Prostate gland (tissue), 2 donors: ENCODE measurements at regions not wholly inside any gene's neighbourhood (a gene's known extent, or its start where the extent isn't known, plus 50 kb on each side); places are given as distances from the start of the nearest gene placed in this dataset.

ENCODE experiments used
- DNase-seq: peaks from one replicate; pipeline ENCODE4 v3.0.0-alpha.2; 2019; ENCODE audit warnings: low spot score
- H3K27ac ChIP-seq, 2 donors: fragments of 200-600 bp; sonication (generic); 2 replicates each; pipeline ENCODE4 v1.5.1; 2017 to 2019
- H3K27me3 ChIP-seq: fragments of 200-600 bp; sonication (generic); replicated peaks from 2 replicates; pipeline ENCODE4 v1.5.1; 2019; ENCODE audit not compliant: insufficient read depth
- H3K36me3 ChIP-seq, 2 donors: fragments of 200-600 bp; sonication (generic); 1 replicate in 1 of 2; 2 replicates in 1 of 2; pipeline versions ENCODE4 v1.5.1 to v1.8.1; 2017 to 2019
- H3K4me1 ChIP-seq: fragments of 200-600 bp; sonication (generic); replicated peaks from 2 replicates; pipeline ENCODE4 v1.5.1; 2019
- H3K4me3 ChIP-seq, 2 donors: fragments of 200-600 bp; sonication (generic); 2 replicates each; pipeline ENCODE4 v1.5.1; 2017 to 2019
- H3K9me3 ChIP-seq: fragments of 200-600 bp; sonication (generic); 2 replicates; pipeline ENCODE4 v1.5.1; 2017
- CTCF ChIP-seq, 4 experiments: fragments of 200-600 bp in 2 of 4; fragments of 450-650 bp in 2 of 4; sonication (generic) in 2 of 4; IDR thresholded peaks; 1 replicate in 3 of 4; 2 replicates in 1 of 4; pipeline ENCODE4 v1.5.1; 2016 to 2019; ENCODE audit warnings: antibody characterized with exemption in 4 of 4, mild to moderate bottlenecking in 2 of 4, moderate library complexity in 2 of 4
- POLR2A ChIP-seq: fragments of 450-650 bp; IDR thresholded peaks from one replicate; pipeline ENCODE4 v1.6.1; 2016; ENCODE audit warnings: antibody characterized with exemption, mild to moderate bottlenecking
- POLR2AphosphoS5 ChIP-seq: sonication (generic); formaldehyde crosslinking; IDR thresholded peaks from one replicate; pipeline ENCODE4 v1.6.1; 2017; ENCODE audit warnings: antibody characterized with exemption
- WGBS: methylation state at CpG from one replicate; pipeline ENCODE4 v1.1.5; 2018; 5-methylcytosine and 5-hydroxymethylcytosine counted together
- intact Hi-C: fragments of 100-400 bp; cut with DNase I; formaldehyde crosslinking; loops from one replicate; pipeline ENCODE4 v1.14.2; 2022

- Histone ChIP-seq H3K4me3 (no peak overlapping the region), H3K27ac (no peak overlapping the region), H3K27me3 (no peaks in the 10 kb centered on the region), H3K36me3 (no peaks in the 10 kb centered on the region), H3K4me1 (no peaks in the 10 kb centered on the region), H3K9me3 (no peaks in the 10 kb centered on the region)
- WGBS: 83% methylated on average over 11 of the region's 11 CpGs
- no peak for TF ChIP-seq CTCF (IDR thresholded peaks at IDR 0.05)
- no peak for TF ChIP-seq POLR2AphosphoS5
- TF ChIP-seq POLR2A: no peak
- intact Hi-C loops: no loop called here
- DNase-seq: no peak
Observed at GRCh38 chr2:4515871-4516761, 812.7 kb downstream of the DCDC2C start.

- no peaks in the 10 kb centered on the region for H3K4me1 ChIP-seq
- intact Hi-C loops: no loop called here
- TF ChIP-seq POLR2A (no peak), CTCF (IDR thresholded peaks at IDR 0.05) (no peak), POLR2AphosphoS5 (no peak)
- no peak overlapping the region for H3K4me3 ChIP-seq
- H3K36me3 ChIP-seq: no peaks in the 10 kb centered on the region
- 85% methylated on average over 3 of the region's 3 CpGs for WGBS
- no peaks in the 10 kb centered on the region for H3K9me3 ChIP-seq
- H3K27me3 ChIP-seq: no peaks in the 10 kb centered on the region
- no peak for DNase-seq
- no peak overlapping the region for H3K27ac ChIP-seq
Observed at GRCh38 chr2:4518596-4518995, 815.2 kb downstream of the DCDC2C start.

- Histone ChIP-seq H3K27me3 (no peaks in the 10 kb centered on the region), H3K4me1 (no peaks in the 10 kb centered on the region), H3K9me3 (no peaks in the 10 kb centered on the region), H3K27ac (no peak overlapping the region), H3K4me3 (no peak overlapping the region), H3K36me3 (no peaks in the 10 kb centered on the region)
- no peak for DNase-seq
- TF ChIP-seq POLR2A (no peak), POLR2AphosphoS5 (no peak), CTCF (IDR thresholded peaks at IDR 0.05) (no peak)
- 91% methylated on average over 15 of the region's 15 CpGs for WGBS
- intact Hi-C loops: no loop called here
Observed at GRCh38 chr2:4522498-4523421, 819.4 kb downstream of the DCDC2C start.

GRCh38 chr2:4527416-4527815, 824.0 kb downstream of the DCDC2C start:
- Histone ChIP-seq H3K36me3 (no peaks in the 10 kb centered on the region), H3K27ac (no peak overlapping the region), H3K4me3 (no peak overlapping the region), H3K9me3 (no peaks in the 10 kb centered on the region), H3K4me1 (no peaks in the 10 kb centered on the region), H3K27me3 (no peaks in the 10 kb centered on the region)
- WGBS: 69% methylated on average over 8 of the region's 8 CpGs
- intact Hi-C loops: no loop called here
- no peak for DNase-seq
- TF ChIP-seq POLR2AphosphoS5 (no peak), POLR2A (no peak), CTCF (IDR thresholded peaks at IDR 0.05) (no peak)
